GM21737 (cell line): ENCODE measurements at regions not wholly inside any gene's neighbourhood (a gene's known extent, or its start where the extent isn't known, plus 50 kb on each side); places are given as distances from the start of the nearest gene placed in this dataset.

Experiments
- ATAC-seq: cut with Tn5 transposase; IDR thresholded peaks from one replicate; pipeline ENCODE4 v1.9.1; 2021; ENCODE audit warnings: mild to moderate bottlenecking, moderate library complexity; ENCODE audit not compliant: unreplicated experiment

- ATAC-seq, result no peak
These were observed 100.8 kb upstream of the WASF3 start for GRCh38 chr13:26456650-26457049.

- ATAC-seq, result no peak
These were observed 100.3 kb upstream of the WASF3 start for GRCh38 chr13:26457212-26457611.

- no peak for ATAC-seq
These were observed 99.2 kb upstream of the WASF3 start for GRCh38 chr13:26458196-26458749.

GRCh38 chr13:26459276-26460131 is 98.0 kb upstream of the WASF3 start:
- ATAC-seq, result no peak

- no peak for ATAC-seq
These were observed 96.8 kb upstream of the WASF3 start for GRCh38 chr13:26460648-26461047.

- ATAC-seq, result no peak
These were observed 94.2 kb upstream of the WASF3 start for GRCh38 chr13:26463296-26463695.

GRCh38 chr13:26463848-26464247 is 93.6 kb upstream of the WASF3 start:
- ATAC-seq, result no peak

GRCh38 chr13:26465514-26465913 is 92.0 kb upstream of the WASF3 start:
- no peak for ATAC-seq

GRCh38 chr13:26465954-26466353 is 91.5 kb upstream of the WASF3 start:
- ATAC-seq, result no peak

- ATAC-seq, result no peak
These were observed 89.2 kb upstream of the WASF3 start for GRCh38 chr13:26468265-26468801.

- no peak for ATAC-seq
These were observed 87.9 kb upstream of the WASF3 start for GRCh38 chr13:26469602-26470001.

- ATAC-seq, result no peak
These were observed 85.7 kb upstream of the WASF3 start for GRCh38 chr13:26471807-26472206.

GRCh38 chr13:26473571-26474230 is 83.8 kb upstream of the WASF3 start:
- ATAC-seq, result no peak

GRCh38 chr13:26474286-26474685 is 83.2 kb upstream of the WASF3 start:
- no peak for ATAC-seq

- ATAC-seq, result no peak
These were observed 82.0 kb upstream of the WASF3 start for GRCh38 chr13:26475176-26476110.

- no peak for ATAC-seq
These were observed 81.2 kb upstream of the WASF3 start for GRCh38 chr13:26476111-26476781.

GRCh38 chr13:26476782-26477142 is 80.7 kb upstream of the WASF3 start:
- ATAC-seq, result no peak

GRCh38 chr13:26477681-26478080 is 79.8 kb upstream of the WASF3 start:
- no peak for ATAC-seq

GRCh38 chr13:26480246-26480855 is 77.1 kb upstream of the WASF3 start:
- no peak for ATAC-seq
